Caco-2 (cell line): ENCODE measurements at regions not wholly inside any gene's neighbourhood (a gene's known extent, or its start where the extent isn't known, plus 50 kb on each side); places are given as distances from the start of the nearest gene placed in this dataset.
"Not testable (repeated sequence)": the region's sequence is repeated elsewhere in the genome, so short reads cannot be mapped to it uniquely, and the experiment has no call there.

Experiments used
- BruUV-seq: library from RNA; stranded (reverse); fragments of 400-500 nt; replicated peaks from 2 replicates; lab custom pipeline; 2021; lab: Mats Ljungman, UMichigan
- CTCF ChIA-PET: fragments of 300-600 bp; sonication (Branson Sonifier 250); formaldehyde crosslinking; loops from one replicate; lab custom pipeline; 2022; ENCODE audit warnings: antibody characterized with exemption; lab: Charles Lee
- POLR2A ChIA-PET: fragments of 300-600 bp; sonication (Branson Sonifier 250); formaldehyde crosslinking; loops from one replicate; lab custom pipeline; 2022; ENCODE audit warnings: antibody characterized with exemption; lab: Charles Lee
- DNase-seq, 2 experiments: peaks; one replicate each; pipeline versions ENCODE4 v3.0.0 to v3.0.0-alpha.2; 2020 to 2022
- H3K27me3 ChIP-seq: replicated peaks from 2 replicates; pipeline ENCODE4 v1.6.0; 2011; ENCODE audit warnings: low read length; ENCODE audit not compliant: control insufficient read depth, insufficient read depth
- H3K36me3 ChIP-seq: 2 replicates; pipeline ENCODE4 v1.5.1; 2011; ENCODE audit warnings: low read length; ENCODE audit not compliant: control insufficient read depth, insufficient read depth
- H3K4me1 ChIP-seq: fragments of 250-450 bp; sonication (Bioruptor Pico); 2 replicates; pipeline ENCODE4 v1.5.1; 2020; ENCODE audit warnings: mild to moderate bottlenecking
- H3K4me3 ChIP-seq: 2 replicates; pipeline ENCODE4 v1.5.1; 2011; ENCODE audit warnings: low read depth, mild to moderate bottlenecking, control low read depth, low read length
- H3K9me3 ChIP-seq: fragments of 250-450 bp; sonication (Bioruptor Pico); 2 replicates; pipeline ENCODE4 v1.5.1; 2020; ENCODE audit warnings: mild to moderate bottlenecking, moderate library complexity
- H3K27ac Mint-ChIP-seq: one replicate; pipeline ENCODE4 v1.8.0; 2022; ENCODE audit warnings: mixed read lengths; ENCODE audit not compliant: unreplicated experiment
- H3K27me3 Mint-ChIP-seq: one replicate; pipeline ENCODE4 v1.8.0; 2022; ENCODE audit warnings: mixed read lengths; ENCODE audit not compliant: insufficient read depth, unreplicated experiment
- H3K36me3 Mint-ChIP-seq: one replicate; pipeline ENCODE4 v1.8.0; 2022; ENCODE audit warnings: mild to moderate bottlenecking, mixed read lengths; ENCODE audit not compliant: insufficient read depth, unreplicated experiment
- H3K4me1 Mint-ChIP-seq: one replicate; pipeline ENCODE4 v1.8.0; 2022; ENCODE audit warnings: low read depth, mixed read lengths; ENCODE audit not compliant: unreplicated experiment
- H3K4me3 Mint-ChIP-seq: one replicate; pipeline ENCODE4 v1.8.0; 2022; ENCODE audit warnings: mild to moderate bottlenecking, moderate library complexity, mixed read lengths; ENCODE audit not compliant: unreplicated experiment
- H3K9me3 Mint-ChIP-seq: one replicate; pipeline ENCODE4 v1.8.0; 2022; ENCODE audit warnings: mixed read lengths; ENCODE audit not compliant: unreplicated experiment
- CTCF ChIP-seq, 2 experiments: fragments of 200-600 bp in 1 of 2; IDR thresholded peaks; 1 replicate in 1 of 2; 2 replicates in 1 of 2; pipeline versions ENCODE4 v1.5.1 to v1.8.0; 2011 to 2022; ENCODE audit warnings: antibody characterized with exemption in 1 of 2, control low read depth in 1 of 2, inconsistent platforms in 1 of 2, low read depth in 1 of 2, low read length in 1 of 2, mild to moderate bottlenecking in 1 of 2, moderate library complexity in 1 of 2; ENCODE audit not compliant: insufficient read depth in 1 of 2, severe bottlenecking in 1 of 2, unreplicated experiment in 1 of 2
- intact Hi-C: fragments of 100-400 bp; cut with micrococcal nuclease; formaldehyde crosslinking; loops from one replicate; pipeline ENCODE4 v1.10.0; 2022; ENCODE audit not compliant: unreplicated experiment

- no peaks in the 10 kb centered on the region for H3K36me3 Mint-ChIP-seq
- H3K4me1 Mint-ChIP-seq, result peaks cover 11% of the 10 kb centered on the region
- DNase-seq, result no peak
- Histone ChIP-seq H3K36me3 (no peaks in the 10 kb centered on the region), H3K4me3 (no peak overlapping the region), H3K27me3 (no peaks in the 10 kb centered on the region), H3K4me1 (no peaks in the 10 kb centered on the region), H3K9me3 (no peaks in the 10 kb centered on the region)
- BruUV-seq, result no TSS peak
- peaks cover 6% of the 10 kb centered on the region for H3K27me3 Mint-ChIP-seq
- TF ChIP-seq CTCF (IDR thresholded peaks at IDR 0.05; ENCODE audit: insufficient read depth in 1 of 2, low read depth in 1 of 2, low read length in 1 of 2, severe bottlenecking in 1 of 2, unreplicated experiment in 1 of 2), result no peak
- H3K4me3 Mint-ChIP-seq, result no peak overlapping the region
- intact Hi-C loops, result no loop called here
- ChIA-PET POLR2A (no interaction called here), CTCF (interaction anchor here (0.5 kb wide), 1 partner anchor 16 kb away, joined by 9 read pairs; no protein-coding TSS in a partner anchor)
- H3K27ac Mint-ChIP-seq, result no peak overlapping the region
- H3K9me3 Mint-ChIP-seq, result no peaks in the 10 kb centered on the region
Observed at GRCh38 chr2:106282462-106283170, 88.5 kb upstream of the UXS1 start.

GRCh38 chr2:106281907-106282430 lies 87.9 kb upstream of the UXS1 start:
- H3K27me3 Mint-ChIP-seq, BruUV-seq, DNase-seq, H3K9me3 Mint-ChIP-seq, H3K4me3 ChIP-seq, H3K9me3 ChIP-seq, POLR2A ChIA-PET, intact Hi-C loops, H3K27me3 ChIP-seq, H3K4me1 ChIP-seq, H3K36me3 Mint-ChIP-seq, H3K27ac Mint-ChIP-seq, H3K4me3 Mint-ChIP-seq, H3K36me3 ChIP-seq: not testable (repeated sequence)
- peaks cover 11% of the 10 kb centered on the region for H3K4me1 Mint-ChIP-seq
- CTCF ChIA-PET, result interaction anchor here (0.5 kb wide), 1 partner anchor 16 kb away, joined by 9 read pairs; no protein-coding TSS in a partner anchor

- Mint-ChIP-seq H3K9me3 (no peaks in the 10 kb centered on the region), H3K36me3 (no peaks in the 10 kb centered on the region), H3K27ac (no peak overlapping the region), H3K4me3 (no peak overlapping the region), H3K4me1 (peaks cover 11% of the 10 kb centered on the region), H3K27me3 (peaks cover 3% of the 10 kb centered on the region)
- no peak for TF ChIP-seq CTCF (IDR thresholded peaks at IDR 0.05; ENCODE audit: insufficient read depth in 1 of 2, low read depth in 1 of 2, low read length in 1 of 2, severe bottlenecking in 1 of 2, unreplicated experiment in 1 of 2)
- Histone ChIP-seq H3K9me3 (no peaks in the 10 kb centered on the region), H3K4me1 (no peaks in the 10 kb centered on the region), H3K4me3 (no peak overlapping the region), H3K27me3 (no peaks in the 10 kb centered on the region), H3K36me3 (no peaks in the 10 kb centered on the region)
- ChIA-PET CTCF (no interaction called here), POLR2A (interaction anchor here (0.5 kb wide), 1 partner anchor 54 kb away, joined by 3 read pairs; no protein-coding TSS in a partner anchor)
- intact Hi-C loops, result no loop called here
- no TSS peak for BruUV-seq
- DNase-seq, result no peak
Observed at GRCh38 chr2:106280722-106281446, 86.8 kb upstream of the UXS1 start.
